CD4-positive, alpha-beta T cell treated with Interferon alpha-2 for 1 hour (primary cell): ENCODE measurements at regions not wholly inside any gene's neighbourhood (a gene's known extent, or its start where the extent isn't known, plus 50 kb on each side); places are given as distances from the start of the nearest gene placed in this dataset.
"Not testable (repeated sequence)": the region's sequence is repeated elsewhere in the genome, so short reads cannot be mapped to it uniquely, and the experiment has no call there.

Source experiments
- DNase-seq, 2 donors: peaks; one replicate each; pipeline ENCODE4 v3.0.0-alpha.2; 2020 to 2022

DNA sequence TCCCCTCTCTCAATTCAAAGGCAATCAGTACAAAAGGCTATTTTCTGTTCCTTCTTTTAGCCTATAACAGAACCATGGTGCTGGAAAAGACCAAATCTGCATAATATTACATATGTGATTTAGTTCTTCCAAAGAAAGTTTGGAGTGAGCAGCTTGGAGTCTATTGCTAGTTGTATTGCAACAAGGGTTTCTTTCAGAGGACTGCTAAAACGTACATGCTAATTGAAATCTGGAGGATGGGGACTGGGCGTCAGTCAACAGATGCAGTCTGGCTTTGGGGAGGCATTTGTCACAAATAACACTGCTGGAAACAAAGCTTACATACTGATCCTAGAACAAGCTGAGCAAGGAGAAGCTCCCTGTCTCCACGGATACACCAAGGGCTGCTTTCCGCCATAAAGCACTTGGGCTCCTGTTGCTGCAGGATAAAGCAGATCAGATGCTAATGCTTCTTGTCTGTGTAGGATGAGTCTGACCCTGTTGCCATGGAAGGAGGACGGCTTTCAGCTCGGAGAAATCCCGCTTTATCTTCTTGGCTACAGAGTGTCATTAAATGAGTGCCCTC lies 883.5 kb downstream of the SORCS1 start:
- no peak for DNase-seq

DNA sequence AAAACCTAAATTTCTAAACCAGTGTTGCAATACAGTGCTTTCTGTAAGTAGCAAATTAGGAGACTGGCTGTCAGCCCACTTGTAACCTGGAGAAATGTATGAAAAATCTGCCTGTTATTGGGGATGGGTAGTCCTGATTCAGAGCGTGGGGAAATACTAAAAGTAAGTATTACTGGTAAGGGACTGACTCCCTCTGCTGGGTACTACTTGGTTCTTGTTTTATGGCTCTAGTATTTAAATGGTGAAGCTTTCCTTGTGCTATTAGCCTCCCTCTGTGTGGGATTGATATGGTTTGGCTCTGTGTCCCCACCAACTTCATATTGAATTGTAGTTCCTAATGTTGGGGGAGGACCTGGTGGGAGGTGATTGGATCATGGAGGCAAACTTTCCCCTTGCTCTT lies 886.1 kb downstream of the SORCS1 start:
- no peak for DNase-seq

DNA sequence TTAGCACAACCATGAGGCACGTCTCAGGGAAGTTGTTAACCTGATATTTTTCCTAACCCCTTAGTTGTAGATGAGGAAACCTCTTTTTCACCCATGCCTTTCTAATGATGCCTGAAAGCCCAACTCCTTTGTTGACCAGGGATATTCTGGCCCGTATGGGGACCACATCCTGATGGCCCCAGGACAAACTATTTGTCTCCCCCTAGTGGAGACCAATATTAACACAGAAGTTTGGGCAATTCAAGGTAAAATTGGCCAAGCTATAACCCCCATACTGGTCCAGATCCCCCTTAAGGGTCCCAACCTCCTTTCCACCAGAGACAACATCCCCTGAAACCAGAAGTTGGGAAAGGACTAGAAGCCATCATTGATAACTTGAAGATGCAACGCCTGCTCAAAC lies 893.3 kb downstream of the SORCS1 start:
- DNase-seq: no peak

DNA sequence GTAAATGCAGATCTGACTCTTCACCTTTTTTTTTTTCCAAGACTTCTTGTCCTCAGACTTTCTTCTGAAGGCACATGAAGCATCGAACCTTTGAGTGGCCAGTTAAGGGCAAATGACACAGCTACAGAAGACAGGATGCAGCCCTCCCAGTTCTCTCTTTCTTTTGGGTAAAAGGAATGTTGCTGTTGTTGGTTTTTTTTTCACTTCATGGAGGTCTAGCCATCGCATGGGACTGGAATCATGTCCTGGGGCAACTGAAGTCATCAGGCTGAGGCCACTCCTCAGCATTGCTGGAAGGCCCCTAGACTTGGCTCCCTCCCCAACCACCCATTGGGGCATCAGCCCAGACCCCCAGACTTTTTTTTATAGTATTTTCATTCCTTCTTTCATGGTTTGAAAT lies 896.5 kb downstream of the SORCS1 start:
- DNase-seq: no peak

DNA sequence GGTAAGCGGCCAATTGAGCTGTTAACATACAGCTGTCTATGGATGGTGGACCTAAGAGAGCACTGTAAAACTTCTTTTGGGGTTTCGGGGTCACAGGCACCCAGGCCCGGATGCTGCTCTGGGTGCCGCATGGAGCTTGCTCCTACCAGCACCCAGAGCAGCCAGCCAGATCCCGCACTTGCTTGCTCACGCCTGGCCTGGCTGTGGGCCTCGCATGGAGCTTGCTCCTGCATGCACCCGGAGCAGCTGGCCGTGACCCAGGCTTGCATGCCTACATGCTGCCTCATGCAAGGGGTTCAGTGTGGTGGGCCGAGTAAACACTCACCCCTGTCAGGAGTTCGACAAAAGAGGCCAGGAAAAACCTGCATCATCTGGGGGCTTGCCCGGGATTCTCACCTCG lies 896.9 kb downstream of the SORCS1 start:
- DNase-seq: no peak

DNA sequence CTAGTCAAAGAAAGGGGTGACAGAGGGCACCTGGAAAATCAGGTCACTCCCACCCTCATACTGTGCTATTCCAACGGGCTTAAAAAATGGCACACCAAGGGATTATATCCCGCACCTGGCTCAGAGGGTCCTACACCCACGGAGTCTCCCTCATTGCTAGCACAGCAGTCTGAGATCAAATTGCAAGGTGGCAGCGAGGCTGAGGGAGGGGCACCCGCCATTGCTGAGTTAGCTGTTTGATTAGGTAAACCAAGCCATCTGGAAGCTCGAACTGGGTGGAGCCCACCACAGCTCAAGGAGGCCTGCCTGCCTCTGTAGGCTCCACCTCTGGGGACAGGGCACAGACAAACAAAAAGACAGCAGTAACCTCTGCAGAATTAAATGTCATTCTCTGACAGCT lies 907.1 kb downstream of the SORCS1 start:
- DNase-seq: not testable (repeated sequence)

DNA sequence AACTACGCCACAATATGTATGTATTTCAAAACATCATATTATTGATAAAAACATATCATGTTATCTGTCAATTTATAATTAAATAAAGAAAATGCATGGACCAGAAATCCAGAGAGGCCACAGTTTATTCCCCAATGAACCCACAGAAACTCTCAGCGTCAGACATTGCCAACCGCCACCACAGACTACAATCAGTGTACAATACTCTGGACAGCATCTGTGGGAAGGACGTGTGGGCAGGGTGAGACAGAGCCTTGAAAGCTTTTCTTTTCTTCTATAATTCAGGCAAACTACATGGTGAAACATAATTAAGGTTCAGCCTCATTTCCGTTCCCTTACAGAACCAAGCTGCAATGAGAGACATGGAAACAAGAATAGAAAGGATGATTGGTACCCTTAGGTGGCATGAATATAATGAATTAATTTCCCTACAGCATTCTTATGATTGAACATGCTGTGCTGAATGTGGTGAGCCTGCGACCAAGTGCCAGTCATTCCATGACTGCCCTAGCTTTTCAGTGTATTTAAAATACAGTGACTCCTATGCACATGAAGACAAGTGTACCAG lies 909.3 kb downstream of the SORCS1 start:
- DNase-seq: no peak

DNA sequence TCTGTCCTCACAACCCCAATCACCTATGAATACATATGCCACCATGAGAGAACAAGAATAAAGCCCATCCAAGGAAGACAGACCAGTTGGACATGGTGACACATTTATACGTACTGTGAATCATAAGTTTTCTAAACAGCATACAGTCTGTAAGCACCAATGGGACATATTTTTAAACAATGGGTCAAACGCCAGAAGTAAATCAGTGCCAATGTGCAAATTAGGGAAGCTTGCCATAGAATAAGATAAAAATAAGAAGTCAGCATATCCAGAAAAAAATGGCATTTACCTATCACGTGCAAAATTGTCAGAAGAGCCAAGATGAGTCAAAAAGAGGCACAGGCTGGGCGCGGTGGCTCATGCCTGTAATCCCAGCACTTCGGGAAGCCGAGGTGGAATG lies 910.4 kb downstream of the SORCS1 start:
- DNase-seq: no peak

DNA sequence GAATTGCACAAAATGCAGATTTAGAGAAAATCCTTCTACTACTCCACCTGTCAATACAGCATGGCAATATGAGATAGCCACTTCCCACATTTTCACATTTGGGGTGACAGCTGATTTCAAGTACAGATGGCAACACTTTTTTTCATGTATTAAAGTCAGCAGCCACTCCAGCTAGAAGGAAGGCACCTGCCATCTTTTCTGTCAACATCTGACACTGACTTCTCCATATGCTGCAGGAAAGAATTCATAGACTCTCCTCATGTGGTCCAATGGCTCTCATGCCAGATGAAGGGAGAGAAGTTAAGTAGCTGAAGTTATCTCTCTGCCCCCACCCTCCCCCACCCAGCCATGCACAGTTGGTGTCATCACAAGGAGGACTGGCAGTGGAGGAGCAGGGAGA lies 912.0 kb downstream of the SORCS1 start:
- DNase-seq: no peak

DNA sequence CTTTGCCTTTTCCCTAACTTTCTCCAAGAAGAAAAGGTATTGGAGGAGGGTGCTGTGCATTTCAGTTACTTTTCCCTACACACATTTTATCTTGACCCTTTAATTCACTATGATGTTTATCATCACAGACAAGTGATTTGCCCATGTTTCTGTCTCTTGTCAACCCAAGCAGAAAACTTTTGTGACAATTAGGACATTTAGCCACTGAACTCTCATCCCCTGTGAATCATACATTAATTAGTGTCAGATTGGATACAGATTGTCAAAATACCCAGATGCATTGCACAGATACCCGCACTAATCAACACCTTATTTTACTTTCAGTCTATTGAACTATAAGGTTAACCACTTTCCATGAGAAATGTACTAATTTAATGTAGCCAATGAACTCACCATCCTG lies 912.9 kb downstream of the SORCS1 start:
- no peak for DNase-seq

DNA sequence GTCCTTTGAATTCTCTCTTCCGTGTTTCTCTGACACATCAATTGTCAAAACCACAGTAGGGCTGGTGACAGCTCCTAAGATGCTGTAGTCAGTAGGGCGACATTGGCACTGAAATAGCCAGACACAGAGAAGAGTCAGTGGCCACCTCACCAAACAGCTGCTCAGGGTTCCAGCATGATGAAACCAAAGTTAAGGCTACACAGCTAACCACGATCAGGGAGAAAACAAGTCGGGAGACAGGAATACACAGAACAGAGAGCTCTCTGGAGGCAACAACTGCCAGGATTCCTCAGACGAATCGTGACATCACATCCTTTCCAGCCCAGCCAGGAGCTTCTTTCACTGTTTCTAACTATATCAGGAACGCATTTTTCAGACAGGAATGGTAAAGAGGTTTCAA lies 922.2 kb downstream of the SORCS1 start:
- DNase-seq: no peak

DNA sequence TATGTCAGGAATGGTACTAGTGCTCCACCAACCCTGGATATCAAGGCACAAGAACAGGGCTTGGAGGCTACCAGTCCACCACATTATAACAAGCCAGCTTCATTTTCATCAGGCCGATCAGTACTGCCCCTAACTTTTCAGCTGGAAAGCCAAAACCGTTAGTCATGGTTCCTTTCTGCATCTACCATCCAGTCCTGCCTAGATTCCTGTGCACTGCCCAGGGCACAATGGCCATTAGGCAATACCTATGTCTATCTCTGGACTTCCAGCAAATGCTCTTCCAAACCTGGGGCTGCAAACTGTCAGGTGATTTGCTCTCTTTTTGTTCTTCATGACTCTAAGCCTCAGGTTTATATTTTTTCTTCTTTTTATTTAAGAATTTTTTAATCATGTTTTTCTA lies 937.7 kb downstream of the SORCS1 start:
- no peak for DNase-seq

DNA sequence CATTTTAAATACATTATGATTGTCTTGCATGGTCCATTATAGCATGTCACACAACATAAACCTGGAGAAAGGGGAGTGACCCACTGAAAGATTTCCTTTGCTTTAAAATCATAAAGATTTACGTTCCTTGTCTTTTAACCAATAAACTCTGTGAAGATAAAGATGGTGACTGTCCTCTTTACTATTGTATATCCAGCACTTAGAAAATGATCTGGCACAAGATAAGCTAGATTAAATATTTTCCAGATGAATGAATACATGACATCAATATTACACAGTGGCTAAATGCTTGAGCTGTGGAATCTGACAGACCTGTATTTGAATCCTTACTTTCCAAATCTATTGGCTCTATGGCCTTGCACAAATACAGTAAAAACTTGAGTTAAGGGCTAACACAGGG lies 938.4 kb downstream of the SORCS1 start:
- DNase-seq: no peak

DNA sequence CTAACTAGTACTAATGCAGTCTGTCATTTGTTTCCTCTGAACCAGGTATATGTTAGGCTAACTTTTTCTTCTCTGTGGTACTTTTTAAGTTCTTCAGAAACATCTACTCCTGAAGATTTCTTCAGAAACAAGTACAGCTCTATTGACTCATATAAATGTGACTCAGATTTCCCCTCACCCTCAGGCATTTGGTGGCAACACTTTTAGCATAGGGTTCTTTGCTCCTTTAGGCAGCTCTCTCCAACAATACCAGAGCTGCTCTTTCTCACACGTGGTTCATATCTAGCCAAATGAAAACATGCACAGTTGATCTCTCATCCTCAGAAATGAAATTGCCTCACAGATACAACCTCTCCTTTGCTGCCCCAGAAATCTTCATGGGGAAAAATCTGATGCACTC lies 939.8 kb downstream of the SORCS1 start:
- DNase-seq: no peak

DNA sequence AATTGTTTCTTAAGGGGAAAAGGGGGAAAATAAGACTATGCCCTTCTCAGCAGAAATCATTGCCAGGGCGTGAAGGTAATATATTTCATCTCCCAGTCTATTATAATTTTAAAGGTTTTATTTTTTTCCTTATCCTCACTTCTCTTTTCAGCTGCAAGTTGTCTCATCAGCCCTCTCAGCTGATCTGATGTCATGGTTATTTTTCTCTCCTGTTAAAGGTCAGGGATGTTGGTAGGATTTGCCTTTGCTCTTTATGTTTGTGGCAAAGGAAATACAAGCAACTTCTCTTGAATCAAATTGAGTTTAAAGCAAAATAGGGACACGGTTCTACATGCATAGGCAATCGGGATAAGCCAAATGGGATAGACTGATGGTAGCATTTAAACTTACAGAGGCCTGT lies 946.9 kb downstream of the SORCS1 start:
- no peak for DNase-seq

DNA sequence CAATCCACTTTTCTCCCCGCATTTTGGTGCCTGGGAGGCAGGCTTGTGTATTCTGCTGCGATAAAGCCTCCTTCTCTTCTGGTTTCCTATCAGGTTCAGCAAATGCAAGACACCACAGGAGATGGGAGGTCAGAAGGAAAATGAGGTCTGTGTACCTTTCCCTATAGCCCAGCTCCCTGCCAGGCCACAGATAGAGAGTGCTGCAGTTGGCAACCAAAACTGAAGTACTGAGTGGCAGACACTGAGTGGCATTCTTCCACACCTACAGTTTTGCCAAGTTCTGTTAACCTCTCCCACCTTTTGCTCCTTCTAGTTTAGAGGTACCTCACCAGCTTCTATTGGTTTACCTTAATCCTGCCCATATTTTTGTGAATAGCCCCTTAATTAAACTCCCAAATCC lies 948.4 kb downstream of the SORCS1 start:
- no peak for DNase-seq

DNA sequence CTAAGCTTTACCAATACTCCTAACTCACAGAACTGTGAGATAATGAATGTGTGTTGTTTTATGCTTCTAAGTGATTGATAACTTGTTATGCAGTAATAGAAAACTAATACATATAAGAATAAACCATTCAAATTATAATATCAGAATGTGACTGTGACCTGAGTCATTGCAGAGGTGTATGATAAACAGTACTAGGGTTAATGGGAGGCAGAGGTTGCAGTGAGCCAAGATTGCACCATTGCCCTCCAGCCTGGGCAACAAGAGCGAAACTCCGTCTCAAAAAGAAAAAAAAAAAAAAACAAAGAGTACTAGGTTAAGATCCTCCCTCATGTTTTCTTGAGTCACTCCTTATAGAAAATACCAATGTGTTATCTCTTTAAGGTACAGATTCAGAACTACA lies 950.3 kb downstream of the SORCS1 start:
- no peak for DNase-seq

DNA sequence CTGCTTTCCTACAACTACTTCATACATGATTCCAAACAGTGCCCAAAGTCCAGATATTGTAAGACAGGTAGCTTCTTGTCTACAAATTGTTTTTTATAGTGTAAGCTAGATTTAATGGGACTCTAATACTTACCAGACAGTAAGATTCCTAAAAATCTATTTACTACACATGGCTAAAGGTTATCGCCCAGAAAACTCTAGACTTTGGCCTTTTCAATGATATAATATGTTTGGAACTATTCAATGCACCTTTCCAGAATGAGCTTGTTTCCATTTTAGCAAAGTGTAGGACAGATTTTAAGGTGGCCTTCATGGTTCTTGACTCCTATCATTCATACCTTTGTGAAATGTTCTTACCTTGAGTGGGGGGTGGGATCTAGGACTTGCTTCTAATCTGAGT lies 951.0 kb downstream of the SORCS1 start:
- no peak for DNase-seq

DNA sequence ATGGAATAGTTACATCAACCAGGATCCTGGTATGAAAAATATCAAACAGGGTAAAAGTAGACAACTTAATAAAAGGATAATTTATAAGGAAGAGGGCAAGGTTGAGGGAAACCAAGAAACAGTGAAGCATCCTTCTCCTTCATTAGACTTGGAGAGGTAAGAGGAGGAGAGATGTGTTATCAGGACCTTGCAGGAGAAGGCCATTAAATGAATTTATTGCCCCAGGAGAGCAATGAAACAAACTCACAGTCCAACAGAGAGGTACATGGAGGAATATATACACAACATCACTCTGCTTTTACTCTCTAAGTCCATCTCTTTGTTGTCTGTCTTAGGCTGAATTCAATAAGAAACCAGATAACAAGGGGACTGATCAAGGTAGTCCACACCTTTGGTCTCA lies 966.2 kb downstream of the SORCS1 start:
- DNase-seq: no peak

DNA sequence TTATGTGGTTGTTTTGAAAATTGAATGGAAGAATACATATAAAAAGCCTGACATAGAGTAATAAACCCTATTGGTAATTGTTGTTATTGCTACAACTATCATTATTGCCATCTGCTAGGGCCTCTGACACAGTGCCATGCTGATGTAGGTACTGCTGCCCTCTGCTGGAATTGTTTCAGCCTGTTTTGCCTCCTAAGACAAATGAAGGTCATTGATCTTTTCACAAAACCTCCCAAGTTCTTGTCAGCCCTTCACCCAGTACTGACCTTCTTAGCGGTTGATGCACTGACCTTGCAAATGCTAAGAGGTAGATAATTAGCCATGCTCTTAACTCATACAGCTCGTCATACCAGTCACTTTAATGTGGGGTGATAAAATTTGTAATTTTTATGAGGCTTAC lies 975.2 kb downstream of the SORCS1 start:
- peak in 1 of 2 donors; percentile 12 for DNase-seq

DNA sequence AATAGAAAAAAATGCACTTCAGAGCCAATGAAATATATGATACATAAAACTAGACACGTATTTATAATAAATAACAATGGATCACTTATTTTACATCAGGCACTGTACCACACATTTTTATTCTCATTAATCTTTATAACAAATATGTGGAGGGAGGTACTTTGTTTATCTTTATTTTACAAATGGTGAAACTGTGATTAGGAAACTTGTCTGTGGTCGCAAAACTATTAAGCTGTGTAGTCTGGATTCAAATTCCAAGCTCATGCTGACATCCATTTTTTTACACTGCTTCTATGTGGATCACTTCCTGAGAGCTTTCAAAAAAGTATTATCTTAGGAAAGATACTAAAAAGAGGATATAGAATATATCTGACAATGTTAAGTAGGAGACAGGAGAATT lies 978.6 kb downstream of the SORCS1 start:
- no peak for DNase-seq

DNA sequence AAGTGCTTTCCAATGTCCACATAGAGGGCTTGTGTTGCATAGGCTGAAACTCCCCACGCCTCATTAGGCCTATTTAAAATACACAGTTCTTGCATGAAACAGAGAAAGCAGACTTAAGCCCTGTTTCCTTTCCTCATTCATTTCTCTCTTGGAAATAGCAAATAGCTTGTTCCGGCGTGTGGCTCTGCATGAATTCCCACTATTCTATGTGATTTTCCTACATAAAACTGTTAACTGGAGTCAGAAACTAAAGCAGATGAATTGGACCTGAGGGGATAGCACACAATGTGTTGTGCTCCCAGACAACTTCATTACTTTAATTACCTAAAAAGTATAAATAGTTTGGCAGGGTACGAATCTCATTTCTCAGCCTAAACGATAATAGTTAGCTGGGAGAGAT lies 981.5 kb downstream of the SORCS1 start:
- DNase-seq: no peak

DNA sequence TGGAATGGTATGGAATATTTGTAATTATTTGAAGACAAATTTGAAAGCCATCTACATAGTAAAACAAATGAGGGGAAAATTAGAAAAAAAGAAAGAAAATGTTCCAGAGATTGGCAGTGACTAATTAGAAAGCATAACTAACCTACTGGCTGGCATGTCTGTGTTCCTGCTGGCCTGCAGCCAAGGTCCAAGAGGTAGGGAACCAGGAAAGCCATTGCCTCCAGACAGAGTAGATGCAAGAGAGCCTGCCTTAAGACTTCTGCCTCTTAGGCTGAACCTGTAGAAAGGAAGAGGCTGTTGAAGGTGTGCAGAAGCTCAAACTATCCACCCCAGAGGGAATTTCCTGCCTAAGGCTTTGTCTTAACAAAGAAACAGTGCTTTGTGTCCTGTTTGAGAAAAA lies 982.0 kb downstream of the SORCS1 start:
- DNase-seq: no peak

DNA sequence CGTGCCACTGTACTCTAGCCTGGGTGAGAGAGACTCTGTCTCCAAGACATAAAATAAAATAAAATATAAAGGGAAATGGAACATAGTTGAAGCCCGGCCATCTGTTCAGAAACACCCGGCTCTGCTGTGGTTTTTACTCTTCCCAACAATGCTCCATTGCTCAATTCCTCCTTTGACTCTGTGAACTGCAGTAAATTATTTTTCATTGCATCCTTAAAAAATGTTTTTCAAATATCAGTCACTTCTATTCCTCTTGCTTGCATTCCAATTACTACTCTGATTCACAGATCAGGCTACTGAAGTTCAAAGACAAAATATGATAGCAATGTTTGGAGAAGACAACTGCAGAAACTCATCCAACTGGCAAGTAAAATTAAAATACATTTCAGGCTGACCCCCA lies 983.0 kb downstream of the SORCS1 start:
- DNase-seq: no peak

DNA sequence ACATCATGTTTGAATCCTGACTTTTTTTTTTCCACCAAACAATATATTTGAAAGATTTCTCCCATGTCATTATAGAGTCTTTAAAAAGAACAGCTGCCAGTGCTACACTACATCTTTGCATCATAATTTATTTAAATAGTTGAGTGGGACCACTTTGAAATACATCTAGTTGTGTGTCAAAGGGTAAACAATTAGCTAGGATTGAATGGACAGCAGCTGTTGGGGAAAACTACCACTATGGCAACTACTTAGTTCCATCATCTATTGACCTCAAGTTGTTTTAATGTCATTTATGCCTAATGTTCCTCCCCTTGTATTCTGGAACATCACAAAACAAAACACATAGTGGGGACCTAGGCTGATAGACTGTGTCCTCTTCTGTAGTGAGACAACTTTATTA lies 985.1 kb downstream of the SORCS1 start:
- DNase-seq: no peak
